ENCODE measurements at regions not wholly inside any gene's neighbourhood (a gene's known extent, or its start where the extent isn't known, plus 50 kb on each side); places are given as distances from the start of the nearest gene placed in this dataset.

- TF ChIP-seq, protein P1, sequence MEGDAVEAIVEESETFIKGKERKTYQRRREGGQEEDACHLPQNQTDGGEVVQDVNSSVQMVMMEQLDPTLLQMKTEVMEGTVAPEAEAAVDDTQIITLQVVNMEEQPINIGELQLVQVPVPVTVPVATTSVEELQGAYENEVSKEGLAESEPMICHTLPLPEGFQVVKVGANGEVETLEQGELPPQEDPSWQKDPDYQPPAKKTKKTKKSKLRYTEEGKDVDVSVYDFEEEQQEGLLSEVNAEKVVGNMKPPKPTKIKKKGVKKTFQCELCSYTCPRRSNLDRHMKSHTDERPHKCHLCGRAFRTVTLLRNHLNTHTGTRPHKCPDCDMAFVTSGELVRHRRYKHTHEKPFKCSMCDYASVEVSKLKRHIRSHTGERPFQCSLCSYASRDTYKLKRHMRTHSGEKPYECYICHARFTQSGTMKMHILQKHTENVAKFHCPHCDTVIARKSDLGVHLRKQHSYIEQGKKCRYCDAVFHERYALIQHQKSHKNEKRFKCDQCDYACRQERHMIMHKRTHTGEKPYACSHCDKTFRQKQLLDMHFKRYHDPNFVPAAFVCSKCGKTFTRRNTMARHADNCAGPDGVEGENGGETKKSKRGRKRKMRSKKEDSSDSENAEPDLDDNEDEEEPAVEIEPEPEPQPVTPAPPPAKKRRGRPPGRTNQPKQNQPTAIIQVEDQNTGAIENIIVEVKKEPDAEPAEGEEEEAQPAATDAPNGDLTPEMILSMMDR (IDR thresholded peaks at IDR 0.05; ENCODE audit: insufficient read depth, low read depth, low read length): no peak
- no peak for DNase-seq (ENCODE audit: low read depth)
Observed at GRCh38 chr2:64847930-64848329, 141.3 kb upstream of the SLC1A4 start.

GRCh38 chr2:64848363-64848762, 140.8 kb upstream of the SLC1A4 start:
- DNase-seq (ENCODE audit: low read depth): no peak
- no peak overlapping the region for H3K4me3 ChIP-seq (ENCODE audit: low read depth, low read length)
- TF ChIP-seq, protein P1 (IDR thresholded peaks at IDR 0.05; ENCODE audit: insufficient read depth, low read depth, low read length): no peak

More at GRCh38 chr2:64847930-64848329, 141.3 kb upstream of the SLC1A4 start:
- H3K4me3 ChIP-seq (ENCODE audit: low read depth, low read length): no peak overlapping the region

GRCh38 chr2:64848945-64849344, 140.3 kb upstream of the SLC1A4 start:
- TF ChIP-seq, protein P1 (IDR thresholded peaks at IDR 0.05; ENCODE audit: insufficient read depth, low read depth, low read length): no peak
- no peak for DNase-seq (ENCODE audit: low read depth)
- no peak overlapping the region for H3K4me3 ChIP-seq (ENCODE audit: low read depth, low read length)

DNA sequence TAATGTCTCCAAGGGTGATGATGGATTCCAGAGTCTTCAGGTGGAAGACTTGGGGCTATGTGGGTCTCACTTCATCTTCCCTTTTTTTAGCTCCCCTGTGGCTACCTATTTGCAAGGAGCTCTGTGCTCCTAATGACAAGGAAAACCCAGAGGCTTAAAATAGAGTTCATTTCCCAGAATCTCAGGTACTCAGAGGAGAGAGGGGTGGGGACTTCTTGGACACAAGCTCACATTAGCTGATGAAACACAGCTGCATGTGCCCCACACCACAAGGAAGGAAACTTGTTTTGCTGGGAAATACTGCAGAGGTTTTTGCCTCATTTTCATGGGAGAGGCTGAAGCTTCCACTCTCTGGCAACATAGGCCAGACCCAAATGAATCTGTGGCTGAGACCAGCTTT, 138.6 kb upstream of the SLC1A4 start:
- no peak overlapping the region for H3K4me3 ChIP-seq (ENCODE audit: low read depth, low read length)
- TF ChIP-seq, protein P1 (IDR thresholded peaks at IDR 0.05; ENCODE audit: insufficient read depth, low read depth, low read length): no peak
- DNase-seq (ENCODE audit: low read depth): no peak

GRCh38 chr2:64852771-64853241, 136.4 kb upstream of the SLC1A4 start:
- no peak overlapping the region for H3K4me3 ChIP-seq (ENCODE audit: low read depth, low read length)
- TF ChIP-seq, protein P1 (IDR thresholded peaks at IDR 0.05; ENCODE audit: insufficient read depth, low read depth, low read length): no peak
- no peak for DNase-seq (ENCODE audit: low read depth)

- no peak for DNase-seq (ENCODE audit: low read depth)
- TF ChIP-seq, protein P1 (IDR thresholded peaks at IDR 0.05; ENCODE audit: insufficient read depth, low read depth, low read length): no peak
- no peak overlapping the region for H3K4me3 ChIP-seq (ENCODE audit: low read depth, low read length)
Observed at GRCh38 chr2:64853306-64853705, 135.9 kb upstream of the SLC1A4 start.

DNA sequence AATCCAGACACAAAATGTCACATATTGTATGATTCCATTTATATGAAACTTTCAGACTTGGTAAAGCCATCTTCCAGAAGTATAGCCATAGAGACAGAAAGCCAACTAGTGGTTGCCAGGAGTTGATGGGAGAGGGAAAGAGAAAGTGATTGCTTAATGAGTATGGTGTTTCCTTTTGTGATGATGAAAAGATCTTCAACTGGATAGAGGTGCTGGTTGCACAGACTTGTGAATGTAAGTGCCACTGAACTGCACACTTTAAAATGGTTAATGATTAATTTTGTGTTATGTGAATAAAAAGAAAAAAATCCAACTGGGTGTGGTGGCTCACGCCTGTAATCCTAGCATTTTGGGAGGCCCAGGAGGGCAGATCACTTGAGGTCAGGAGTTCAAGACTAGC, 135.3 kb upstream of the SLC1A4 start:
- no peak overlapping the region for H3K4me3 ChIP-seq (ENCODE audit: low read depth, low read length)
- no peak for DNase-seq (ENCODE audit: low read depth)
- TF ChIP-seq, protein P1 (IDR thresholded peaks at IDR 0.05; ENCODE audit: insufficient read depth, low read depth, low read length): no peak

Data from fibroblast of villous mesenchyme (primary cell).